ENCODE measurements at regions not wholly inside any gene's neighbourhood (a gene's known extent, or its start where the extent isn't known, plus 50 kb on each side); places are given as distances from the start of the nearest gene placed in this dataset.

- no peak for TF ChIP-seq CTCF (IDR thresholded peaks at IDR 0.05; ENCODE audit: poor library complexity, severe bottlenecking)
- TF ChIP-seq MXI1 (conservative IDR thresholded peaks at IDR 0.05; ENCODE audit: poor library complexity, severe bottlenecking): no peak
- no peak for TF ChIP-seq EZH2 (IDR thresholded peaks at IDR 0.05; ENCODE audit: borderline replicate concordance, insufficient read depth, low read length, poor library complexity, severe bottlenecking)
- TF ChIP-seq EP300 (conservative IDR thresholded peaks at IDR 0.05; ENCODE audit: poor library complexity, severe bottlenecking): no peak
These were observed 298.8 kb downstream of the BRINP2 start for GRCh38 chr1:177469519-177469918.
